ENCODE measurements at regions not wholly inside any gene's neighbourhood (a gene's known extent, or its start where the extent isn't known, plus 50 kb on each side); places are given as distances from the start of the nearest gene placed in this dataset.
"Not testable (repeated sequence)": the region's sequence is repeated elsewhere in the genome, so short reads cannot be mapped to it uniquely, and the experiment has no call there.

- no peak for DNase-seq (ENCODE audit: low read depth in 2 of 2)
Observed at GRCh38 chr14:104479901-104480300, 99.7 kb upstream of the C14orf180 start.

- DNase-seq (ENCODE audit: low read depth in 2 of 2), result no peak
Observed at GRCh38 chr14:104481323-104481722, 98.2 kb upstream of the C14orf180 start.

GRCh38 chr14:104482017-104482416, 97.5 kb upstream of the C14orf180 start:
- not testable (repeated sequence) for DNase-seq (ENCODE audit: low read depth in 2 of 2)

GRCh38 chr14:104486222-104486923, 93.2 kb upstream of the C14orf180 start:
- no peak for DNase-seq (ENCODE audit: low read depth in 2 of 2)

GRCh38 chr14:104494483-104494882, 85.1 kb upstream of the C14orf180 start:
- no peak for DNase-seq (ENCODE audit: low read depth in 2 of 2)

- DNase-seq (ENCODE audit: low read depth in 2 of 2), result no peak
Observed at GRCh38 chr14:104496095-104496494, 83.5 kb upstream of the C14orf180 start.

GRCh38 chr14:104499784-104500760, 79.5 kb upstream of the C14orf180 start:
- DNase-seq (ENCODE audit: low read depth in 2 of 2), result no peak

GRCh38 chr14:104502060-104502459, 77.5 kb upstream of the C14orf180 start:
- DNase-seq (ENCODE audit: low read depth in 2 of 2), result no peak

- DNase-seq (ENCODE audit: low read depth in 2 of 2), result no peak
Observed at GRCh38 chr14:104503691-104504090, 75.9 kb upstream of the C14orf180 start.

GRCh38 chr14:104504172-104504735, 75.3 kb upstream of the C14orf180 start:
- no peak for DNase-seq (ENCODE audit: low read depth in 2 of 2)

- DNase-seq (ENCODE audit: low read depth in 2 of 2), result no peak
Observed at GRCh38 chr14:104505085-104506074, 74.2 kb upstream of the C14orf180 start.

GRCh38 chr14:104506461-104507253, 72.9 kb upstream of the C14orf180 start:
- DNase-seq (ENCODE audit: low read depth in 2 of 2), result no peak

GRCh38 chr14:104507443-104507842, 72.1 kb upstream of the C14orf180 start:
- no peak for DNase-seq (ENCODE audit: low read depth in 2 of 2)

- no peak for DNase-seq (ENCODE audit: low read depth in 2 of 2)
Observed at GRCh38 chr14:104509673-104510072, 69.9 kb upstream of the C14orf180 start.

GRCh38 chr14:104510216-104510615, 69.3 kb upstream of the C14orf180 start:
- DNase-seq (ENCODE audit: low read depth in 2 of 2), result no peak

GRCh38 chr14:104510794-104511611, 68.6 kb upstream of the C14orf180 start:
- no peak for DNase-seq (ENCODE audit: low read depth in 2 of 2)

- no peak for DNase-seq (ENCODE audit: low read depth in 2 of 2)
Observed at GRCh38 chr14:104512061-104512460, 67.5 kb upstream of the C14orf180 start.

- no peak for DNase-seq (ENCODE audit: low read depth in 2 of 2)
Observed at GRCh38 chr14:104512771-104513640, 66.6 kb upstream of the C14orf180 start.

- no peak for DNase-seq (ENCODE audit: low read depth in 2 of 2)
Observed at GRCh38 chr14:104513641-104514046, 65.9 kb upstream of the C14orf180 start.

All from stimulated activated CD4-positive, alpha-beta T cell treated with anti-CD3 and anti-CD28 coated beads, Interleukin-4, amount 100 ng/mL, for 48 hours (primary cell).